HepG2 (cell line): ENCODE measurements at regions not wholly inside any gene's neighbourhood (a gene's known extent, or its start where the extent isn't known, plus 50 kb on each side); places are given as distances from the start of the nearest gene placed in this dataset.

Source experiments
- POLR2A ChIP-seq, 2 experiments: IDR thresholded peaks; 2 replicates each; pipeline ENCODE4 v1.6.1; 2011; ENCODE audit warnings: low read depth in 2 of 2, low read length in 2 of 2, mild to moderate bottlenecking in 1 of 2, moderate library complexity in 1 of 2; ENCODE audit not compliant: insufficient read depth in 1 of 2
- SP1 ChIP-seq, 2 experiments: fragments of 450-650 bp in 1 of 2; sonication (generic) in 1 of 2; formaldehyde crosslinking in 1 of 2; IDR thresholded peaks; 2 replicates each; pipeline versions ENCODE4 v1.4.0 to v1.6.1; 2016 to 2020; ENCODE audit warnings: missing genetic modification reagents in 1 of 2
- ZKSCAN1 ChIP-seq: fragments of 150-350 bp; IDR thresholded peaks from 2 replicates; pipeline ENCODE4 v1.6.1; 2014; ENCODE audit warnings: low read length
- ZNF317 ChIP-seq: sonication (generic); formaldehyde crosslinking; IDR thresholded peaks from 2 replicates; pipeline ENCODE4 v1.5.0; 2020; ENCODE audit warnings: mild to moderate bottlenecking, missing genetic modification reagents
- ZNF333 ChIP-seq: sonication (generic); formaldehyde crosslinking; IDR thresholded peaks from 2 replicates; pipeline ENCODE4 v1.4.0; 2020; ENCODE audit warnings: mild to moderate bottlenecking, missing genetic modification reagents, borderline replicate concordance
- ZNF687 ChIP-seq: sonication (generic); formaldehyde crosslinking; IDR thresholded peaks from 2 replicates; pipeline ENCODE4 v1.5.1; 2020; ENCODE audit warnings: mild to moderate bottlenecking, missing genetic modification reagents, moderate library complexity

- no peak for TF ChIP-seq ZNF333 (CRISPR knock-in tag)
- no peak for TF ChIP-seq SP1 (IDR thresholded peaks at IDR 0.05)
- TF ChIP-seq SP1 (CRISPR knock-in tag; IDR thresholded peaks at IDR 0.05) = no peak
- no peak for TF ChIP-seq ZKSCAN1
- TF ChIP-seq ZNF687 (CRISPR knock-in tag) = no peak
- no peak for TF ChIP-seq POLR2A (IDR thresholded peaks at IDR 0.05; ENCODE audit: insufficient read depth in 1 of 2, low read depth in 2 of 2, low read length in 2 of 2)
- TF ChIP-seq ZNF317 (CRISPR knock-in tag) = no peak
Measured at GRCh38 chr22:27434898-27435297, 366.7 kb downstream of the MN1 start.
